Tibial nerve (tissue), 4 donors: ENCODE measurements at regions not wholly inside any gene's neighbourhood (a gene's known extent, or its start where the extent isn't known, plus 50 kb on each side); places are given as distances from the start of the nearest gene placed in this dataset.

Experiments
- EP300 ChIP-seq, 2 donors: sonication (generic); formaldehyde crosslinking; IDR thresholded peaks; one replicate each; pipeline ENCODE4 v1.6.1; 2017; ENCODE audit warnings: antibody characterized with exemption in 2 of 2, mild to moderate bottlenecking in 1 of 2
- POLR2A ChIP-seq, 2 donors: fragments of 450-650 bp; IDR thresholded peaks; one replicate each; pipeline ENCODE4 v1.6.1; 2017; ENCODE audit warnings: antibody characterized with exemption in 2 of 2, mild to moderate bottlenecking in 2 of 2, moderate library complexity in 2 of 2
- TF ChIP-seq, protein P1 (sequence below), 5 experiments: fragments of 200-600 bp in 3 of 5; fragments of 450-650 bp in 2 of 5; sonication (generic) in 3 of 5; IDR thresholded peaks; one replicate each; pipeline ENCODE4 v1.5.1; 2016 to 2019; ENCODE audit warnings: antibody characterized with exemption in 5 of 5, mild to moderate bottlenecking in 3 of 5, moderate library complexity in 2 of 5

DNA sequence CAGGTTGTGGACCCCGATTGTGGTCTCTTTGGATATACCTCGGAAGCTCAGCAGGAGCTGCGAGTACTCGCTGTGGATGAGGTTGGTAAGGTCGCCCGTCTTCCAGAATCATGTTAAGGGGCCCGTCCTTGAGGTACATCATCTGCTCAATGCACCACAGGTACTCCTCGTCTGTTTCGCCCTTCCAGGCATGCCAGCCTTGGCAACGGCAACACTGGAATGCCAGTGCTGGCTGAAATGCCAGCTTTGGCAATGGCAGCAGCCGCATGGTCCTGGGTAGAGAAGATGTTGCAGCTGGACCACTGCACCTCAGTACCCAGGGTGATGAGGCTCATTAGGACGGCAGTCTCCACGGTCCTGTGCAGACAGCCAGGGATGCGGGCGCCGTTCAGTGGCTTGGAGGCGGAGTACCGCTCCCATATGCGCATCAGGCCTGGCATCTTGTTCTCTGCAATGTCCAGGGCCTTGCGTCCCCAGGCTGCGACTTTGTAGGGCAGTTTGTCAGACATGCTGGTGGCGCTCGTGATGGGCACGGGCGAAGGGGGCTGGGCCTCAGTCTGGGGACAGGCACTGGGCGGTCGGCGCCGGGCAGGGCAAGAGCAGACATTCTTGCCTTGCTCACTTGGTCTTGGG, 122.2 kb upstream of the NXPH2 start:
- TF ChIP-seq EP300 (IDR thresholded peaks at IDR 0.05) (no peak), POLR2A (IDR thresholded peaks at IDR 0.05) (no peak)
- TF ChIP-seq, protein P1, sequence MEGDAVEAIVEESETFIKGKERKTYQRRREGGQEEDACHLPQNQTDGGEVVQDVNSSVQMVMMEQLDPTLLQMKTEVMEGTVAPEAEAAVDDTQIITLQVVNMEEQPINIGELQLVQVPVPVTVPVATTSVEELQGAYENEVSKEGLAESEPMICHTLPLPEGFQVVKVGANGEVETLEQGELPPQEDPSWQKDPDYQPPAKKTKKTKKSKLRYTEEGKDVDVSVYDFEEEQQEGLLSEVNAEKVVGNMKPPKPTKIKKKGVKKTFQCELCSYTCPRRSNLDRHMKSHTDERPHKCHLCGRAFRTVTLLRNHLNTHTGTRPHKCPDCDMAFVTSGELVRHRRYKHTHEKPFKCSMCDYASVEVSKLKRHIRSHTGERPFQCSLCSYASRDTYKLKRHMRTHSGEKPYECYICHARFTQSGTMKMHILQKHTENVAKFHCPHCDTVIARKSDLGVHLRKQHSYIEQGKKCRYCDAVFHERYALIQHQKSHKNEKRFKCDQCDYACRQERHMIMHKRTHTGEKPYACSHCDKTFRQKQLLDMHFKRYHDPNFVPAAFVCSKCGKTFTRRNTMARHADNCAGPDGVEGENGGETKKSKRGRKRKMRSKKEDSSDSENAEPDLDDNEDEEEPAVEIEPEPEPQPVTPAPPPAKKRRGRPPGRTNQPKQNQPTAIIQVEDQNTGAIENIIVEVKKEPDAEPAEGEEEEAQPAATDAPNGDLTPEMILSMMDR (IDR thresholded peaks at IDR 0.05), result no peak
